Ureter (tissue), 1 donor: ENCODE measurements at regions not wholly inside any gene's neighbourhood (a gene's known extent, or its start where the extent isn't known, plus 50 kb on each side); places are given as distances from the start of the nearest gene placed in this dataset.
"Not testable (repeated sequence)": the region's sequence is repeated elsewhere in the genome, so short reads cannot be mapped to it uniquely, and the experiment has no call there.

Experiments
- DNase-seq: peaks from one replicate; pipeline ENCODE4 v3.0.0-alpha.2; 2020; ENCODE audit warnings: low spot score
- donor health status: DM: yes; HTN: yes; CAD: no.

DNA sequence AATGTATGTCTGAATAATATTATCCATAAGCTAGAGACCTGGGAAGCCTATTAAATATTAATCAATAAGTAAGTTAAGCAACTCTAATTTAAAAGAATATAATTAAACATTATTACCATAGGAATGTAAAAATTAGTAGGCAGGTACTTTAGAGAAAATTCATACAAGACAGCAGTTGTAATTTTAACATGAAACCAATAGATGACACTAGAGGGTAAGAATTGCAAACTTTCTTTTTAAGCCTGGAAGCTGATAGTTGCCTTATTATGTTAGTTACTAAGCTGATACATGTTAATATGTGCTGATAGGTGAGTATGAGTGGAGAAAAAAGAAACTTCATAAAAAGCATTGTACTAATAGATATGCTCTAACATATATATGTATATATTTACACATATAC, 1157.4 kb downstream of the FAM133A start:
- DNase-seq = no peak

DNA sequence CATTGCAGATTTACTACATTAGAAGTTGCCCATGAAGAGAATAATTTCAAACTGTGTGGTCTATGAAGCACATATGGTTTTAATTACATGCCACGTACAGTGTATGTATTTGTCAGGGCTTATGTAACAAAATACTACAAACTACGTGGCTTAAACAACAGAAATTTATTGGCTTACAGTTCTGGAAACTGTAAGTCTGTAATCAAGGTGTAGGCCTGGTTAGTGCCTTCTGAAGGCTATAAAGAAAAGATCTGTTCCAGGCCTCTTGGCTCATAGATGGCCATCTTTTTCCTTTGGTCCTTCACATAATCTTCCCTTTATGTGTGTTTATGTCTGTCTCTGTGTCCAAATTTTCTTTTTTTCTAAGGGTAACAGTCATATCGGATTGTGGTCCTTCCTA, 1160.2 kb downstream of the FAM133A start:
- DNase-seq = no peak

DNA sequence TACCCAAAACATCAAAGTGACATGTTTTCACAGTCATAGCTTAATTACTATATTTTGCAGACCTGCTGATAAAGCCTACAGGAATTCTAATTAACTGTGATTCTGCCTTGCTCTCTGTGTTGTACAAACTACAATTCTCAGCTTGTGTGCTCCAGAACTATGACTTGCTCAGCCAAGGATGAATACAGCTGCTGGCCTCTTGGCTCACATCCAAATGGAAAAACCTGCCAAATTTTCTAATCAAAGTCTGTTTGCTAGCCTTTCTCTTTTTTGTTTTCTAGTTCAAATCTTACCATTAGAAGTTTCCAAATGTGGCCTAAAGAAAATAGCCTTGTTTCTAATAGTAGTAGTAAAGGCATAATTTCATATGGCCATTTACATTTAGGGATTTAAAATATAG, 1176.8 kb downstream of the FAM133A start:
- no peak for DNase-seq

DNA sequence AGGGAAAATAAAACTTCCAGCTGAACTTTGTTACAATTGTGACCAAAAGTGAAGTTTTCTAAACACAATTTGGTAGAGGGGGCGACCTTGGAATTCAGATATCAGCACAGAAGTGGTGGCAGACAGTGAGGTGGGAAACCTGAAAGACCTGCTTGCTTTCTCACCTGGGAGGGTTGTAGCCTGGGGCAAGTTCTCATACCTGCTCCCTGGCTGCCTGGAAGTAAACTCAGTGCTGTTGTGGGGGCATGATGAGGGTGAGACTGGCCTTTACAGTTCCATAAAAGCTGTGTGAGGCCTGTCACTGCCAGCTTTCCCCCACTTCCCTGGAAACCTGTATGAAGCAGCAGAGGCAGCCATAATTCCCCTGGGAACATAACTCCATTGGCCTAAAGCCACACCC, 1180.2 kb downstream of the FAM133A start:
- no peak for DNase-seq

DNA sequence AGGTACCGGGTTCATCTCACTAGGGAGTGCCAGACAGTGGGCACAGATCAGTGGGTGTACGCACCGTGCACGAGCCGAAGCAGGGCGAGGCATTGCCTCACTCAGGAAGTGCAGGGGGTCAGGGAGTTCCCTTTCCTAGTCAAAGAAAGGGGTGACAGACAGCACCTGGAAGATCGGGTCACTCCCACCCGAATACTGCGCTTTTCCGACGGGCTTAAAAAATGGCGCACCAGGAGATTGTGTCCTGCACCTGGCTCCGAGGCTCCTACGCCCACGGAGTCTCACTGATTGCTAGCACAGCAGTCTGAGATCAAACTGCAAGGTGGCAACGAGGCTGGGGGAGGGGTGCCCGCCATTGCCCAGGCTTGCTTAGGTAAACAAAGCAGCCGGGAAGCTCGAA, 1188.5 kb downstream of the FAM133A start:
- not testable (repeated sequence) for DNase-seq

DNA sequence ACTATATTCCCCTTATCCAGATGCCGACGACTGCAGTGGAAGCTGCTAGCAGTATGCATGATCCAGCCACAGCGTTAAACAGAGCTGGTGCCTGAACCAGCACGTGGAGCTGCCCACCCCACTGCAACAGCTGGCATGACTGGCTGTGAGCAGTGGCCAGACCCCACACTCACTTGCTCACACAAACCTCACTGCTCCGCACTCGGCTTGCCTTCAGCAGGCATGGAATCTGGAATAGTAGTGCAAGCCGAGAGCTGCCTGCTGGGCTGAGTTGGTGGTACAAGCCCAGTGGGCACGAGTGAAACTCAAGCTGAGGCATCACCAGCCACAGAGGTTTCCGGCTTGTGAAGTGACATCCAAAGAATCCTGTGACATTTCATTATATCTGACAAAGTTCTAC, 1197.6 kb downstream of the FAM133A start:
- DNase-seq = no peak

DNA sequence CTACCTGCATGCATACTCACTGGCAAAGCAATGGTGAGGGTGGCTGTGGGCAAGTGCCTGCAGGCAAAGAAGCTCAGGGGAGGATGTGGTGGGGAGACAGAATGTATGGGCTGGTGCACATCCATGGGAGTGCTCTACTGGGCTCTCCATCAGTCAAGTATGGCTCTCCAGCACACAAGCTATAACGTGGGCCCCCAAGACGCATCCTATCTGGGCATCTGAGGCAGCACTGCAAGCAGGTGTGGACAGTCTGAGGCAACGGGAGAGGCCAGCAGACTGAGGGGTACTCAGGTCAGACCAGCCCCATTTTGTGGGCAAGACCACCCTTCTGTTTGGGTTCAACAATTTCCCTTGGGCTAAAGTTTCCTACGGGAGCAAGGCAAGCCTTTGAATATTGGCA, 1227.8 kb downstream of the FAM133A start:
- DNase-seq = no peak

DNA sequence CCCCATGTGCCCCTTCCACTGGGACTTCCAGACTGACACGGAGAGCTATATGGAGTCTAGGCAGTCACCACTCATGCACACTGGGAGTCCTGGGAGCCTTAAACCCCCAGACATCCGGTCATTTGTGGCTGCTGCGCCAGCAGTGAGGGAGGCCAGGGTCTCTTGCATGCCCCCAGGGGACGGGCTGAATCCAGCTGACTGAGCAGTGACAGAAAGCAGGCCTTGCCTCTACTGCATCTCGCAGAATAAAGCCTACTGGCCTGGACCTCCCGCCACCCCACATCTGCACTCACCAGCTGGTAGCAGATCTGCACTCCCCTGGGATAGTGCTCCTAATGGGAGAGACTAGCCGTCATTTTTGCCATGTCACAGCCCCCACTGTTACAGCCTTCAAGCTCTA, 1234.2 kb downstream of the FAM133A start:
- no peak for DNase-seq

DNA sequence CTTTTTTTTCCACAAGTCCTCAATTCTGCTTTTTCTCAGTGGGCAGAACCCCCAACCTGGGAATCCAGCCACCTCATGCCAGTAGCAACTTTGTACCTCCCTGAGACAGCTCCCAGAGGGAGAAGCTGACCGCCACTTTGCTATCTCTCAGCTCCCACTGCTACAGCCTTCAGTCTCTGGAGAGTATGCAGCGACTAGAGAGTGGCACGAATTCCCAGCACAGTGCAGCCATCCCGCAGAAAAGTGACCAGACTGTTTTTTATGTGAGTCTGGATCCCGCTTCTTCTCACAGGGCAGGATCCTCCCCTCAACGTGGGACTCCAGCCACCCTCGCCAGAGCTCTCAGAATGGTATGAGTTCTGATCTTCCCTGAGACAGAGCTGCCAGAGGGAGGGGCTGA, 1234.6 kb downstream of the FAM133A start:
- no peak for DNase-seq

DNA sequence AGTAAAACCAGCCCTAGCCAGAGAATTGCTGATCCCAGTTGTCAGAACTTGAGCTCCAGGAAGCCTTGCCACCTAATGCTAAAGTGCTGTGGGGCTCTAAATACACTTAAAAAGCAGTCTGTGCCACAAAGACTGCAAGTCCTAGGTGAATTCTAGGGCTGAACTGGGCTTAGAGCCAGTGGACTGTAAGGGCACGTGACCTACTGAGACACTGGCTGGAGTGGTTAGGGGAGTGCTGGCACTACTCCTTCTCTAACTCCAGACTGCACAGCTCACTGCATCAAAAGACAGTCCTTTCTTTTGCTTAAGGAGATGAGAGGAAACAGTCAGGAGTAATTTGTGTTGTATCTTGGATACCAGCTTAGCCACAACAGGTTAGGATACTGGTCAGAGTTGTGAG, 1240.2 kb downstream of the FAM133A start:
- DNase-seq = no peak

DNA sequence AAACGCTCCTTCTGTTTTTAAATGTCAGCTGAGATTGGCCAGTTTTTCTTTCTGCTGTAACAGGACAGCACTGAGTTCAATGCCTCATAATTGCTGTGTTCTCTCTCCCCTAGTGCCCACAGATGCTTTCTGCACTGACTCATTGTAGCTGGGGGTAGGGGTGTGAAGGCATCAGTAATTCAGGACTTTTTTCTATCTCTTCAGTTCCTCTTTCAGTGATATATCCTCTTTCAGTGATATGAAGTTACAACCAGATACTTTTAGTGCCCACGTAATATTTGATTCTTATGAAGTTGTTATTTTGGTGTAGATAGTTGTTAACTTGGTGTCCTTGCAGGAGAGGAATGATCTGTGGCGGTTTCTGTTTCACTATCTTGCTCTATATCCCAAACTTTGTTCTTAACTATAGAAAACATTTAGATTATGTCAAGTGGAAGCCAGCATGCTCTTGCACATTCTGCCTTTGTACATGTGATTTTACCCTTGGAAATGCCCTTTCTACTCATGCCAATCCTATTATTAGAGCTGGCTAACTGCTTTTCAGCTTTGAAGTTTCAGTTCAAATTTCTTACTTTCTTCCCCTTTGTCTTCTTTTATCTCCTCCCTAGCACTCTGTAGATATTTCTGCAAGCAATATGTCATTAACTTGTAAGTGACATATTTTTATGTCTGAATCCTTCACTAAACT, 1258.4 kb downstream of the FAM133A start:
- no peak for DNase-seq

DNA sequence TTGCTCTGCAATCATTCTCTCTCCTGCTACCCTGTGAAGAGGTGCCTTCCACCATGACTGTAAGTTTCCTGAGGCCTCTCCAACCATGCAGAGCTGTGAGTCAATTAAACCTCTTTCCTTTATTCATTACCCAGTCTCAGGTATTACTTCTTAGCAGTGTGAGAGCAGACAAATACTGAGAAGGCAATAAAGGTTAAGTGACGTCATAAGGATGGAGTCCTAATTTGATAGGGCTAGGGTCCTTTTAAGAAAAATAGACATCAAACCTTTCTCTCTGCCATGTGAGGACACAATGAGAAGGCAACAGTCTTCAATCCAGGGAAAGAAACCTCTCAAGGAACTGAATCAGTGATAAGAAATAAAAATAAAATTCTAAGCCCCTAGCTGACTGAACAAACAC, 1262.7 kb downstream of the FAM133A start:
- DNase-seq = no peak

DNA sequence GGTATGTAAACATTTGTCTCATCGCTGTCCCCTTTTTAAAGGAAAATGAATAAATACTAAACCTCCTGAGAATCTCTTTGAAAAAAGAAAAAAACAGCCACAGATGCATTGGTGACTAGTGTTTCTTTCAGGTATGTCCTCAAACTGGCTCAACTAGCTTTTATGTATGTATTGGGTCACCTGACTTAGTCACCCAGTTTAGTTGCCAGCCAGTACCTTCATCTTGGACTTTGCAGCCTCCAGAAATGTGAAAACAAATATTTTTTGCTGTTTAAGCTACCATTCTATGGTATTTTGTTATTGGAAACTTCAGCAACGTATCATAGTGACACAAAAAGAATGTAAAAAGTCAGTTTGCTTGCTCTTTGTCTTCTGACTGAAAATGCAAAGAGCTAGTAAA, 1263.5 kb downstream of the FAM133A start:
- no peak for DNase-seq

DNA sequence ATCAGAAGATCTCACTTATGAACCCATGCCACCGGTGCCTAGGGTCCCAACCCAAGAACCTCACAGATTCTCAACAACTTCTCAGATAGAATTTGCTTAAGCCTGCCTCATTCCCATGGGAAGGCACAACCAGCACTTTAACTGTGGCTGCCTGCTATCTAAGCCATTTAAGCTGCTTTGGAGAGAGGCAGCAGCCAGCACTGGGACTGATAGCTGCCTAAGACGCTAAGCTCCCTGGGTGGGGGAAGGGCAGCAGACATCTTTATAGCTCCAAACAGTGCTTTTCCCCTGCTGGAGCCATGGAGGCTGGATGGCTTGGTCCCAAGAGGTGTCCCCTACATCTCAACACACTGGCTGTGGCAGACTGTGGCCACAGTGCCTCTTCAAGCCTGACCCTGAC, 1268.6 kb downstream of the FAM133A start:
- DNase-seq = no peak

DNA sequence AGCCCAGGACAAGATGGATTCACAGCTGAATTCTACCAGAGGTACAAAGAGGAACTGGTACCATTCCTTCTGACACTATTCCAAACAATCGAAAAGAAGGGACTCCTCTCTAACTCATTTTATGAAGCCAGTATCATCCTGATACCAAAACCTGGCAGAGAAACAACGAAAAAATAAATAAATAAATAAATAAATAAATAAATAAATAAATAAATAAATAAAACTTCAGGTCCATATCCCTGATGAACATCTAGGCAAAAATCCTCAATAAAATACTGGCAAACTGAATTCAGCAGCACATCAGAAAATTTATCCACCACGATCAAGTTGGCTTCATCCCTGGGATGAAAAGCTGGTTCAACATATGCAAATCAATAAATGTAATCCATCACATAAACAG, 1272.1 kb downstream of the FAM133A start:
- not testable (repeated sequence) for DNase-seq

DNA sequence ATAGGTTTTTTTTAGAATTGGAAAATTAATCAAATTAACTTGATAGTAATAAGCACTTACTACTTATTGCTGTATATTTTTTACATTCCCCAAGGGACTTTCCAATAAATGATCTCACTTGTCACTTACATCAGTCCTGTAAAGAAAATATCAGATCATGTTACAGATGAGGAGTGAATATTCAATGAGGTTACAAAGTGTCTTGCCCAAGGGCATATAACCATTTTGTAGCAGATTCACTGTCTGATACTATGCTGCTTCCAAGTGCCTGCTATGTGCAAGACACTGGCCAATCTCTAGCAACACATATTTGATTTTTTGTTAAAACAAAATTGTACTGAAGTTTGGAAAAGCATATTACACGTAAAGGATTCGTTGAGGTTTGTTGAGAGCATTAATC, 1287.7 kb downstream of the FAM133A start:
- DNase-seq = no peak

DNA sequence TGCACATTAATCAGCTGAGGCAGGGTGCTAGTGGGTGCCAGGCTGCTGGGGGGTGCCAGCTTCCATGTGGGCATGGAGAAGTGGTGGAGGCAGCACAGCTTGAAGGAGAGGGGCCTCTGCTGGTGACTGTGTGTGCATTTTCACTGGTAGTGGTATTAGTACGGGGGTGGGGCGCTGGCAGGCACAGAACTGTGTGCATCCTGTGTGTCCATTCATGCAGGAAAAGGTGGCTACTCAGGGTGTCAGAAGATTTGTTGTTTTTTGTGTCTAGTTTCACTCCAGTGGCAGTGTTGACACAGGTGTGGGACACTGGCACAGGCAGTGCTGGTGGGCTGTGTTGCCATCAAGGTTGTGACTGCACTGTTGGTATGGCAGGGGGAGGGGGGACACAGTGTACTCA, 1303.6 kb downstream of the FAM133A start:
- no peak for DNase-seq

DNA sequence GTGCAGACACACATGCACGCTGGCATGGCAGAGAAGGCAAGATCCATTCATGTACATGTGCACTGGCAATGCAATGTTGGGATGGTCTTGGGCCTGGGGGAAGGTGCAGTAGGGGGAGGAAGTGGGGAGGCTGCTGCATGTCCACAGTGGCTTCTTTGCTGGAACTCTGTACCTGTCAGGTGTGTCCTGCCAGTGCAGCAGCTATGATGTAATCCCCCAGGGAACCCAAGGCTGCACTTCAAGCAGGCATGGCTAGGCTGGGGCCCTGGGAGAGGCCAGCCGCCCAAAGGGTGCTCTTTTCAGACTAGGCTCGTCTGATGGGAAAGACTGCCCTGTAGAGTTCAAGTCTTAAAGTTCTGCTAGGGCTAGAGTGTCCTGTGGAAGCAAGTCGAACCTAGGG, 1304.0 kb downstream of the FAM133A start:
- no peak for DNase-seq
